ENCODE measurements at regions not wholly inside any gene's neighbourhood (a gene's known extent, or its start where the extent isn't known, plus 50 kb on each side); places are given as distances from the start of the nearest gene placed in this dataset.

DNA sequence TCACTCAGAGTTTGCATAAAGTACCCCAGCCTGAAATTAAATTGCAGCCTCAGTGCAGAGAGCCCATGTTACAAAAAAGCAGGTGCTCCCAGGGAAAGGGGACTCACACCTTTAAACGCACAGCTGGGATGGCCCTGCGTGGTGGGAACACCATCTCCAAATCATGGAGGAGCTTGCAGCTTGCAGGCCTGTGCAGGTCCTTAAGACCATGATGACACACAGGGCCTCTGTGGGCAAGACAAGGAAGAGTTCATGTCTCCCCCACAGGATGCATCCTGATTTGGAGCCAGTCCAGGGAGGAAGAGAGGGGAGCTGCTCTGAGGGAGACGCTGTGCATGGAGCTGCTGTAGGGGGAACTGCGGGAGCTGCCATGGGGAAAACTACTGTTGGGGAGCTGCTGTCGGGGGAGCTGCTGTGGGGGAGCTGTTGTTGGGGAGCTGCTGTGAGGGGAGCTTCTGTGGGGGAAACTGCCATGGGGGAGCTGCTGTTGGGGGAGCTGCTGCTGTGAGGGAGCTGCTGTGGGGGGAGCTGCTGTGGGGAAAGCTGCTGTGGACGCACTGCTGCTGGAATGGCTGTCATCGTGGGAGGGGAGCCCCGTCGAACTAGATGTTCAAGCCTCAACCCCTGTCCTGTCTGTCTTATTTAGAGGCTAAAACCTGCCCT is 113.9 kb downstream of the MATN1 start:
- Mint-ChIP-seq H3K4me3 (ENCODE audit: low read depth) (no peak overlapping the region), H3K36me3 (ENCODE audit: insufficient read depth) (no peaks in the 10 kb centered on the region), H3K4me1 (ENCODE audit: low read depth) (no peaks in the 10 kb centered on the region), H3K27me3 (peaks cover 30% of the 10 kb centered on the region), H3K9me3 (ENCODE audit: low read depth) (no peaks in the 10 kb centered on the region), H3K27ac (no peak overlapping the region)
- TF ChIP-seq, protein P1, sequence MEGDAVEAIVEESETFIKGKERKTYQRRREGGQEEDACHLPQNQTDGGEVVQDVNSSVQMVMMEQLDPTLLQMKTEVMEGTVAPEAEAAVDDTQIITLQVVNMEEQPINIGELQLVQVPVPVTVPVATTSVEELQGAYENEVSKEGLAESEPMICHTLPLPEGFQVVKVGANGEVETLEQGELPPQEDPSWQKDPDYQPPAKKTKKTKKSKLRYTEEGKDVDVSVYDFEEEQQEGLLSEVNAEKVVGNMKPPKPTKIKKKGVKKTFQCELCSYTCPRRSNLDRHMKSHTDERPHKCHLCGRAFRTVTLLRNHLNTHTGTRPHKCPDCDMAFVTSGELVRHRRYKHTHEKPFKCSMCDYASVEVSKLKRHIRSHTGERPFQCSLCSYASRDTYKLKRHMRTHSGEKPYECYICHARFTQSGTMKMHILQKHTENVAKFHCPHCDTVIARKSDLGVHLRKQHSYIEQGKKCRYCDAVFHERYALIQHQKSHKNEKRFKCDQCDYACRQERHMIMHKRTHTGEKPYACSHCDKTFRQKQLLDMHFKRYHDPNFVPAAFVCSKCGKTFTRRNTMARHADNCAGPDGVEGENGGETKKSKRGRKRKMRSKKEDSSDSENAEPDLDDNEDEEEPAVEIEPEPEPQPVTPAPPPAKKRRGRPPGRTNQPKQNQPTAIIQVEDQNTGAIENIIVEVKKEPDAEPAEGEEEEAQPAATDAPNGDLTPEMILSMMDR (IDR thresholded peaks at IDR 0.05; ENCODE audit: unreplicated experiment) = no peak
- no peak for DNase-seq (ENCODE audit: low spot score, unreplicated experiment)

DNA sequence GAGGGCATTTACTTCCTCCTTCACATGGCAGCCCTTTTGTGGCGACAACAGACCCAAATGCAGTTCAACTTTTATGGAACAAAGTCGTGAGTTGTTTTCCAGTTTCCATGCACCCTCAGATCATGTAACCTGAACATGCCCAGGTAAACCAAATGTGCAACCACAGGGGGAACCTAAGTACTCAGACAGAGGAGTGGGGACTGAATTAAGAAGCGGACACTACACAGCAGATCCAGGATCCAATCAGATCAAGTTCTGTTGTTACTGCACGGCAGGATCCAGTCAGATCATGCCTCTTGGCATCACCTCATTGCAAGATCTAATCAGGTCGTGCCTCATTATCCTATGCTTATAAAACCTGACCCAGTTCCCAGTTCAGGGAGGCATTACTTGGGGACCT is 115.7 kb downstream of the MATN1 start:
- Mint-ChIP-seq H3K27me3 (peaks cover 28% of the 10 kb centered on the region), H3K4me1 (ENCODE audit: low read depth) (no peaks in the 10 kb centered on the region), H3K36me3 (ENCODE audit: insufficient read depth) (no peaks in the 10 kb centered on the region), H3K9me3 (ENCODE audit: low read depth) (no peaks in the 10 kb centered on the region), H3K27ac (no peak overlapping the region), H3K4me3 (ENCODE audit: low read depth) (no peak overlapping the region)
- DNase-seq (ENCODE audit: low spot score, unreplicated experiment) = no peak
- TF ChIP-seq, protein P1 (IDR thresholded peaks at IDR 0.05; ENCODE audit: unreplicated experiment) = no peak

DNA sequence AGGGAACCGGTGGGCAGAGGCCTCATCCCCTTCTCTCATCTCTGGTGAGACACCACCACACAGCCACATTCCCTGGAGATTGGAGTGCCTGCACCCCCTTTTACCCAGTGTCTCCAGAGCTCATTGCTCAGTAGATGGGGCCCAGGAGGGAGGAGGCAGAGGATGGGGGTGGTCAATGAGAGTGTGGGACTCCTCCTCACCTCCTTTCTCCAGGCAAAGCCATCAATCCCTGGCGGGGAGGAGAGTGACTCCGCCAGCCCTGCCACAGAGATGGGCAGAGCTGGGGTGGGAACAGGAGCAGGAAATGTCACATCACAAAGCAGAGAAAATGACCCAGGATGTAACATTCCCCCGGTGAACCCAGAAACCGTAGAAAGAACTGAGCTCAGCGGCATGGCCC is 117.2 kb downstream of the MATN1 start:
- no peak overlapping the region for H3K4me3 Mint-ChIP-seq (ENCODE audit: low read depth)
- DNase-seq (ENCODE audit: low spot score, unreplicated experiment) = no peak
- no peak overlapping the region for H3K27ac Mint-ChIP-seq
- peaks cover 24% of the 10 kb centered on the region for H3K27me3 Mint-ChIP-seq
- no peaks in the 10 kb centered on the region for H3K36me3 Mint-ChIP-seq (ENCODE audit: insufficient read depth)
- TF ChIP-seq, protein P1 (IDR thresholded peaks at IDR 0.05; ENCODE audit: unreplicated experiment) = no peak
- H3K9me3 Mint-ChIP-seq (ENCODE audit: low read depth) = no peaks in the 10 kb centered on the region
- H3K4me1 Mint-ChIP-seq (ENCODE audit: low read depth) = no peaks in the 10 kb centered on the region

DNA sequence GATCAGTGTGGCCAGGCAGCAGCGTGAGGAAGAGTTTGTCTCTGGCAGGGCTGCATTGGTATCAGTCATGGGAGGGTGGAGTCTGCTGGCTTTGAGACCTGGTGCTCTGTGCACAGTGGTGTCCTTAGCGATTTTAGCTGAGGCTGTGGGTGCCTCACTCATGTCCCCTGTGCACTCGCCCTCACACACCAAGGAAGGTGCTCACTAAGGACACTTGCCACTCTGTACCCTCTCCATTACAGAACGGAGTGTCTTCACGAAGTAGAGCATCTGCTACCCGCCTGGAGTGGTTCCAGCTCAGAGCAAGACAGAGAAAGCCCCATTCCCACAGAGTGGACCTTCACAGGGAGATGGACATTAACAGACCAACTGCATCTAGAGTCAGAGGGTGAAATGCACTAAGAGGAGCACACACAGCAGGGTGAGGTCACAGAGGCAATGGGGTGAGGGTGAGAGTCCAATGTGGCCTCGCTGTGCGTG is 117.9 kb downstream of the MATN1 start:
- Mint-ChIP-seq H3K27ac (no peak overlapping the region), H3K9me3 (ENCODE audit: low read depth) (no peaks in the 10 kb centered on the region), H3K27me3 (peaks cover 24% of the 10 kb centered on the region), H3K4me1 (ENCODE audit: low read depth) (no peaks in the 10 kb centered on the region), H3K4me3 (ENCODE audit: low read depth) (no peak overlapping the region), H3K36me3 (ENCODE audit: insufficient read depth) (no peaks in the 10 kb centered on the region)
- TF ChIP-seq, protein P1 (IDR thresholded peaks at IDR 0.05; ENCODE audit: unreplicated experiment) = no peak
- DNase-seq (ENCODE audit: low spot score, unreplicated experiment) = no peak

DNA sequence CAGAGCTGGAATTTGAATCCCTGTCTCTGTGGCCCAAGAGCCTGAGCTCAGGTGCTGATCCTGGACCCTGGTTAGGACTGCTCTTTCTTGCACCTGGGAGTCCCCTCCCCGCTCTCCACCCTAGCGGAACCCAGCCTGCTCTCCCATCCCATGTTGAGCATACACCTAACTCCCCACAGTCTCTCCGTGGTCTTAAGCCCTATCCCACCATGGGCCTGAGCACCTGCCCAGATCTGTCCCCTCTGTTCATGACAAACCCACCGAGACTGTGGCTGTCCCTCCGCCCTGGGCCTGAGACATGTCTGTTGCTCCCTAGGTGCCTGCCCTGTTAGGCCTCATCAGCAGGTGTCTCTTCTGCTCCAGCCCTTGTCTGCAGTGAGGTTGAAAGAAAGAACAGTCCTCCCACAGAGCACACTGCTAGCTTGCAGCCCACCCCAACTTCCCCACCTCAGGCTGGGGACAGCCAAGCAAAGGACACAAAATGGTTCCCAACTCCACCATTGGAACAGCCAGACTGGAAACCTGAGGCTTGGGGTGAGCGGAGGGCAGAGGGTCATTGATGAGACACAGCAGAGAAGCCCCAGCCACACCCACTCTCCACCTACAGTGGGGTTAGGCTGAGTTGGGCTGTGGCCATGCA is 118.5 kb downstream of the MATN1 start:
- H3K4me3 Mint-ChIP-seq (ENCODE audit: low read depth) = no peak overlapping the region
- H3K9me3 Mint-ChIP-seq (ENCODE audit: low read depth) = no peaks in the 10 kb centered on the region
- no peak for DNase-seq (ENCODE audit: low spot score, unreplicated experiment)
- H3K27ac Mint-ChIP-seq = no peak overlapping the region
- peaks cover 24% of the 10 kb centered on the region for H3K27me3 Mint-ChIP-seq
- no peaks in the 10 kb centered on the region for H3K36me3 Mint-ChIP-seq (ENCODE audit: insufficient read depth)
- no peaks in the 10 kb centered on the region for H3K4me1 Mint-ChIP-seq (ENCODE audit: low read depth)
- TF ChIP-seq, protein P1 (IDR thresholded peaks at IDR 0.05; ENCODE audit: unreplicated experiment) = no peak

All from progenitor cell of endocrine pancreas (in vitro differentiated cells).